ENCODE measurements at regions not wholly inside any gene's neighbourhood (a gene's known extent, or its start where the extent isn't known, plus 50 kb on each side); places are given as distances from the start of the nearest gene placed in this dataset.

DNA sequence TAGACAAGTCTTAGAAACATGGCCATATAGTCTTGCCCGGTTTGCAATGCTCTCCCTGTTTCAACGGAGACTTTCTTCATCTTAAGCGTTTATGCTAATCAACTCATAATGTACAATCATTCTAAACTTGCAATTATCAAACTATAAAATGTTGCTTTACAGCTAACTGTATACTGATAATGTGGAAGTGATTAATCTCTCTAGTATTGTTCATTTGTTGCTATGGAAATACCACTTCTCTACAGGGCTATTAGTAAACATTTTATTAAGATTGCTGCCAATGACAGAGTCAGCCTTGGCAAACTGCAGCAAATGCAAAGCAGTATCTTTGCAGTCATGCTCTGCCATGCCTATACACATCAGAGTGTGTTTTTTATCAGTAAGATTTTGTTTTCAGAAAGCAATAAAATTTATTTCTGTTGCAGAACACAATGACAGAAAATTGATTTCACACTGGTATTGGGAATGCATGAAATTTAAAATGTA is 1201.8 kb upstream of the CDH2 start:
- no peak for TF ChIP-seq ZNF317 (CRISPR knock-in tag; IDR thresholded peaks at IDR 0.05)
- TF ChIP-seq, protein P1, sequence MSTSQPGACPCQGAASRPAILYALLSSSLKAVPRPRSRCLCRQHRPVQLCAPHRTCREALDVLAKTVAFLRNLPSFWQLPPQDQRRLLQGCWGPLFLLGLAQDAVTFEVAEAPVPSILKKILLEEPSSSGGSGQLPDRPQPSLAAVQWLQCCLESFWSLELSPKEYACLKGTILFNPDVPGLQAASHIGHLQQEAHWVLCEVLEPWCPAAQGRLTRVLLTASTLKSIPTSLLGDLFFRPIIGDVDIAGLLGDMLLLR (CRISPR knock-in tag; IDR thresholded peaks at IDR 0.05) = no peak
- no peak for TF ChIP-seq U2AF1 (optimal IDR thresholded peaks at IDR 0.05; ENCODE audit: low read depth, low read length)
- TF ChIP-seq NPAS2 (CRISPR knock-in tag; IDR thresholded peaks at IDR 0.05; ENCODE audit: borderline replicate concordance) = no peak
- TF ChIP-seq ZFP36L1 (CRISPR knock-in tag; IDR thresholded peaks at IDR 0.05) = no peak
- no peak for TF ChIP-seq KDM3A (CRISPR knock-in tag; IDR thresholded peaks at IDR 0.05; ENCODE audit: low read depth)
- TF ChIP-seq, protein P2, sequence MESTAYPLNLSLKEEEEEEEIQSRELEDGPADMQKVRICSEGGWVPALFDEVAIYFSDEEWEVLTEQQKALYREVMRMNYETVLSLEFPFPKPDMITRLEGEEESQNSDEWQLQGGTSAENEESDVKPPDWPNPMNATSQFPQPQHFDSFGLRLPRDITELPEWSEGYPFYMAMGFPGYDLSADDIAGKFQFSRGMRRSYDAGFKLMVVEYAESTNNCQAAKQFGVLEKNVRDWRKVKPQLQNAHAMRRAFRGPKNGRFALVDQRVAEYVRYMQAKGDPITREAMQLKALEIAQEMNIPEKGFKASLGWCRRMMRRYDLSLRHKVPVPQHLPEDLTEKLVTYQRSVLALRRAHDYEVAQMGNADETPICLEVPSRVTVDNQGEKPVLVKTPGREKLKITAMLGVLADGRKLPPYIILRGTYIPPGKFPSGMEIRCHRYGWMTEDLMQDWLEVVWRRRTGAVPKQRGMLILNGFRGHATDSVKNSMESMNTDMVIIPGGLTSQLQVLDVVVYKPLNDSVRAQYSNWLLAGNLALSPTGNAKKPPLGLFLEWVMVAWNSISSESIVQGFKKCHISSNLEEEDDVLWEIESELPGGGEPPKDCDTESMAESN (CRISPR knock-in tag; conservative IDR thresholded peaks at IDR 0.05) = no peak
- TF ChIP-seq, protein P3, sequence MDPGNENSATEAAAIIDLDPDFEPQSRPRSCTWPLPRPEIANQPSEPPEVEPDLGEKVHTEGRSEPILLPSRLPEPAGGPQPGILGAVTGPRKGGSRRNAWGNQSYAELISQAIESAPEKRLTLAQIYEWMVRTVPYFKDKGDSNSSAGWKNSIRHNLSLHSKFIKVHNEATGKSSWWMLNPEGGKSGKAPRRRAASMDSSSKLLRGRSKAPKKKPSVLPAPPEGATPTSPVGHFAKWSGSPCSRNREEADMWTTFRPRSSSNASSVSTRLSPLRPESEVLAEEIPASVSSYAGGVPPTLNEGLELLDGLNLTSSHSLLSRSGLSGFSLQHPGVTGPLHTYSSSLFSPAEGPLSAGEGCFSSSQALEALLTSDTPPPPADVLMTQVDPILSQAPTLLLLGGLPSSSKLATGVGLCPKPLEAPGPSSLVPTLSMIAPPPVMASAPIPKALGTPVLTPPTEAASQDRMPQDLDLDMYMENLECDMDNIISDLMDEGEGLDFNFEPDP (CRISPR knock-in tag; conservative IDR thresholded peaks at IDR 0.05) = no peak
- TF ChIP-seq SNAI1 (CRISPR knock-in tag; IDR thresholded peaks at IDR 0.05; ENCODE audit: borderline replicate concordance) = no peak
- TF ChIP-seq, protein P4, sequence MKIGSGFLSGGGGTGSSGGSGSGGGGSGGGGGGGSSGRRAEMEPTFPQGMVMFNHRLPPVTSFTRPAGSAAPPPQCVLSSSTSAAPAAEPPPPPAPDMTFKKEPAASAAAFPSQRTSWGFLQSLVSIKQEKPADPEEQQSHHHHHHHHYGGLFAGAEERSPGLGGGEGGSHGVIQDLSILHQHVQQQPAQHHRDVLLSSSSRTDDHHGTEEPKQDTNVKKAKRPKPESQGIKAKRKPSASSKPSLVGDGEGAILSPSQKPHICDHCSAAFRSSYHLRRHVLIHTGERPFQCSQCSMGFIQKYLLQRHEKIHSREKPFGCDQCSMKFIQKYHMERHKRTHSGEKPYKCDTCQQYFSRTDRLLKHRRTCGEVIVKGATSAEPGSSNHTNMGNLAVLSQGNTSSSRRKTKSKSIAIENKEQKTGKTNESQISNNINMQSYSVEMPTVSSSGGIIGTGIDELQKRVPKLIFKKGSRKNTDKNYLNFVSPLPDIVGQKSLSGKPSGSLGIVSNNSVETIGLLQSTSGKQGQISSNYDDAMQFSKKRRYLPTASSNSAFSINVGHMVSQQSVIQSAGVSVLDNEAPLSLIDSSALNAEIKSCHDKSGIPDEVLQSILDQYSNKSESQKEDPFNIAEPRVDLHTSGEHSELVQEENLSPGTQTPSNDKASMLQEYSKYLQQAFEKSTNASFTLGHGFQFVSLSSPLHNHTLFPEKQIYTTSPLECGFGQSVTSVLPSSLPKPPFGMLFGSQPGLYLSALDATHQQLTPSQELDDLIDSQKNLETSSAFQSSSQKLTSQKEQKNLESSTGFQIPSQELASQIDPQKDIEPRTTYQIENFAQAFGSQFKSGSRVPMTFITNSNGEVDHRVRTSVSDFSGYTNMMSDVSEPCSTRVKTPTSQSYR (CRISPR knock-in tag; IDR thresholded peaks at IDR 0.05; ENCODE audit: borderline replicate concordance) = no peak
- TF ChIP-seq, protein P5, sequence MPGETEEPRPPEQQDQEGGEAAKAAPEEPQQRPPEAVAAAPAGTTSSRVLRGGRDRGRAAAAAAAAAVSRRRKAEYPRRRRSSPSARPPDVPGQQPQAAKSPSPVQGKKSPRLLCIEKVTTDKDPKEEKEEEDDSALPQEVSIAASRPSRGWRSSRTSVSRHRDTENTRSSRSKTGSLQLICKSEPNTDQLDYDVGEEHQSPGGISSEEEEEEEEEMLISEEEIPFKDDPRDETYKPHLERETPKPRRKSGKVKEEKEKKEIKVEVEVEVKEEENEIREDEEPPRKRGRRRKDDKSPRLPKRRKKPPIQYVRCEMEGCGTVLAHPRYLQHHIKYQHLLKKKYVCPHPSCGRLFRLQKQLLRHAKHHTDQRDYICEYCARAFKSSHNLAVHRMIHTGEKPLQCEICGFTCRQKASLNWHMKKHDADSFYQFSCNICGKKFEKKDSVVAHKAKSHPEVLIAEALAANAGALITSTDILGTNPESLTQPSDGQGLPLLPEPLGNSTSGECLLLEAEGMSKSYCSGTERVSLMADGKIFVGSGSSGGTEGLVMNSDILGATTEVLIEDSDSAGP (CRISPR knock-in tag; IDR thresholded peaks at IDR 0.05; ENCODE audit: borderline replicate concordance) = no peak
- TF ChIP-seq FOXK1 (CRISPR knock-in tag; IDR thresholded peaks at IDR 0.05; ENCODE audit: borderline replicate concordance, low read depth) = no peak
- no peak for TF ChIP-seq ZFP36 (IDR thresholded peaks at IDR 0.05; ENCODE audit: borderline replicate concordance, low read depth, low read length, partially characterized antibody)
- no peak for TF ChIP-seq ZNF709 (CRISPR knock-in tag; IDR thresholded peaks at IDR 0.05)
- TF ChIP-seq JDP2 (CRISPR knock-in tag; IDR thresholded peaks at IDR 0.05; ENCODE audit: borderline replicate concordance) = no peak
- no peak for TF ChIP-seq GPN1 (CRISPR knock-in tag; IDR thresholded peaks at IDR 0.05; ENCODE audit: borderline replicate concordance)
- TF ChIP-seq ZNF768 (CRISPR knock-in tag; IDR thresholded peaks at IDR 0.05) = no peak
- Histone ChIP-seq H3K9me3 (ENCODE audit: low read length) (no peaks in the 10 kb centered on the region), H2AFZ (ENCODE audit: low read length) (no peak overlapping the region), H4K20me1 (ENCODE audit: insufficient read depth, low read length) (no peaks in the 10 kb centered on the region), H3K27ac (ENCODE audit: extremely low read length, insufficient read depth, low read length) (no peak overlapping the region), H3K4me1 (ENCODE audit: insufficient read depth, low read length) (no peaks in the 10 kb centered on the region), H3K36me3 (replicated peaks in 1 of 2; ENCODE audit: control insufficient read depth in 1 of 2, insufficient read depth in 2 of 2, low read length in 2 of 2) (no peaks in the 10 kb centered on the region), H3K27me3 (ENCODE audit: control insufficient read depth in 1 of 2, insufficient read depth in 2 of 2, low read length in 2 of 2) (no peaks in the 10 kb centered on the region), H3K9ac (ENCODE audit: insufficient read depth, low read depth, low read length) (no peak overlapping the region), H3K79me2 (ENCODE audit: insufficient read depth, low read length) (no peaks in the 10 kb centered on the region), H3K4me3 (replicated peaks in 1 of 3; ENCODE audit: insufficient read depth in 1 of 3, low read depth in 2 of 3, low read length in 3 of 3) (no peak overlapping the region), H3K4me2 (ENCODE audit: low read depth, low read length) (no peak overlapping the region)
- no TSS peak for BruUV-seq (replicated peaks)
- DNase-seq (ENCODE audit: low spot score) = no peak
- ChIA-PET POLR2A (no interaction called here), CTCF (ENCODE audit: low intra/inter-chr PET ratio, low total read pairs) (no interaction called here)
- ATAC-seq = no peak
- no peak for FAIRE-seq
- intact Hi-C loops (cut with micrococcal nuclease; ENCODE audit: unreplicated experiment) (no loop called here), in situ Hi-C loops (cut with HindIII; ENCODE audit: extremely low pct_ligation_motif_present, low pct_unique_long_range_greater_than_20kb) (no loop called here)
- WGBS (ENCODE audit: low lambda C conversion rate) = 24% methylated on average over 3 of the region's 3 CpGs
